Mesenchymal stem cell (in vitro differentiated cells and primary cell): ENCODE measurements at regions not wholly inside any gene's neighbourhood (a gene's known extent, or its start where the extent isn't known, plus 50 kb on each side); places are given as distances from the start of the nearest gene placed in this dataset.

ENCODE experiments used
- DNase-seq: peaks from one replicate; pipeline ENCODE4 v3.0.0-alpha.2; 2013
- H2AFZ ChIP-seq: one replicate; pipeline ENCODE4 v1.6.1; 2013; ENCODE audit warnings: low read depth, mild to moderate bottlenecking, control low read depth, inconsistent platforms, low read length, moderate library complexity
- H2AK5ac ChIP-seq: 2 replicates; pipeline ENCODE4 v1.6.1; 2013; ENCODE audit warnings: low read length, moderate library complexity, mild to moderate bottlenecking, inconsistent platforms; ENCODE audit not compliant: severe bottlenecking
- H2BK120ac ChIP-seq: one replicate; pipeline ENCODE4 v1.6.1; 2013; ENCODE audit warnings: low read depth, mild to moderate bottlenecking, inconsistent platforms, low read length, moderate library complexity
- H2BK12ac ChIP-seq, 2 experiments: one replicate each; pipeline ENCODE4 v1.6.1; 2013; ENCODE audit warnings: inconsistent platforms in 2 of 2, low read length in 2 of 2, mild to moderate bottlenecking in 2 of 2, moderate library complexity in 2 of 2, control low read depth in 1 of 2
- H2BK15ac ChIP-seq: one replicate; pipeline ENCODE4 v1.6.1; 2013; ENCODE audit warnings: mild to moderate bottlenecking, low read depth, inconsistent platforms; ENCODE audit not compliant: poor library complexity, severe bottlenecking
- H2BK5ac ChIP-seq: 2 replicates; pipeline ENCODE4 v1.6.1; 2013; ENCODE audit warnings: low read depth, mild to moderate bottlenecking, low read length, control low read depth, inconsistent platforms; ENCODE audit not compliant: poor library complexity, severe bottlenecking
- H3K14ac ChIP-seq, 2 experiments: one replicate each; pipeline ENCODE4 v1.6.1; 2013; ENCODE audit warnings: inconsistent platforms in 2 of 2, low read length in 2 of 2, control low read depth in 1 of 2, mild to moderate bottlenecking in 1 of 2, moderate library complexity in 1 of 2
- H3K18ac ChIP-seq, 2 experiments: one replicate each; pipeline ENCODE4 v1.6.1; 2013; ENCODE audit warnings: inconsistent platforms in 2 of 2, low read length in 2 of 2, control low read depth in 1 of 2, low read depth in 1 of 2, mild to moderate bottlenecking in 1 of 2
- H3K23ac ChIP-seq, 2 experiments: one replicate each; pipeline ENCODE4 v1.6.1; 2013; ENCODE audit warnings: inconsistent platforms in 2 of 2, low read length in 2 of 2, mild to moderate bottlenecking in 2 of 2, moderate library complexity in 2 of 2, control low read depth in 1 of 2
- H3K27ac ChIP-seq: 2 replicates; pipeline ENCODE4 v1.5.1; 2013; ENCODE audit warnings: mild to moderate bottlenecking, moderate library complexity, low read length, control low read depth, inconsistent platforms; ENCODE audit not compliant: poor library complexity, severe bottlenecking
- H3K27me3 ChIP-seq, 2 experiments: 2 replicates each; pipeline versions ENCODE4 v1.6.1 to v1.7.0; 2013; ENCODE audit warnings: low read length in 2 of 2, mild to moderate bottlenecking in 2 of 2, moderate library complexity in 2 of 2, control low read depth in 1 of 2, inconsistent platforms in 1 of 2; ENCODE audit not compliant: control insufficient read depth in 1 of 2, insufficient read depth in 1 of 2
- H3K36me3 ChIP-seq, 2 experiments: 2 replicates each; pipeline versions ENCODE4 v1.6.1 to v1.7.0; 2013; ENCODE audit warnings: low read length in 2 of 2, control low read depth in 1 of 2, inconsistent platforms in 1 of 2, low read depth in 1 of 2, mild to moderate bottlenecking in 1 of 2; ENCODE audit not compliant: insufficient read depth in 2 of 2, control insufficient read depth in 1 of 2
- H3K4ac ChIP-seq, 2 experiments: one replicate each; pipeline ENCODE4 v1.6.1; 2013; ENCODE audit warnings: inconsistent platforms in 2 of 2, low read length in 2 of 2, mild to moderate bottlenecking in 2 of 2, moderate library complexity in 2 of 2, control low read depth in 1 of 2, low read depth in 1 of 2
- H3K4me1 ChIP-seq: 2 replicates; pipeline ENCODE4 v1.6.1; 2013; ENCODE audit warnings: low read depth, low read length, control low read depth; ENCODE audit not compliant: control insufficient read depth, insufficient read depth
- H3K4me2 ChIP-seq: 2 replicates; pipeline ENCODE4 v1.6.1; 2013; ENCODE audit warnings: low read length, mild to moderate bottlenecking, inconsistent platforms; ENCODE audit not compliant: poor library complexity, severe bottlenecking
- H3K4me3 ChIP-seq, 2 experiments: 2 replicates each; pipeline versions ENCODE4 v1.5.1 to v1.7.0; 2013; ENCODE audit warnings: low read length in 2 of 2, mild to moderate bottlenecking in 2 of 2, control low read depth in 1 of 2, low read depth in 1 of 2; ENCODE audit not compliant: insufficient read depth in 1 of 2
- H3K79me1 ChIP-seq: replicated peaks from 2 replicates; pipeline ENCODE4 v1.6.1; 2013; ENCODE audit warnings: mild to moderate bottlenecking, control low read depth, low read length, inconsistent platforms; ENCODE audit not compliant: poor library complexity, severe bottlenecking
- H3K9ac ChIP-seq: 2 replicates; pipeline ENCODE4 v1.7.0; 2013; ENCODE audit warnings: mild to moderate bottlenecking, low read length, moderate library complexity
- H3K9me3 ChIP-seq: 2 replicates; pipeline ENCODE4 v1.7.0; 2013; ENCODE audit warnings: mild to moderate bottlenecking, low read length; ENCODE audit not compliant: control insufficient read depth
- H4K8ac ChIP-seq: one replicate; pipeline ENCODE4 v1.6.1; 2013; ENCODE audit warnings: inconsistent platforms, mild to moderate bottlenecking, low read length, moderate library complexity
- H4K91ac ChIP-seq: one replicate; pipeline ENCODE4 v1.6.1; 2013; ENCODE audit warnings: mild to moderate bottlenecking, low read length, inconsistent platforms
- WGBS: methylation state at CpG from one replicate; pipeline ENCODE4 v1.1.7; 2013; ENCODE audit warnings: mixed read lengths; 5-methylcytosine and 5-hydroxymethylcytosine counted together

- Histone ChIP-seq H3K9me3 (peaks cover 3% of the 10 kb centered on the region), H2BK120ac (no peak overlapping the region)
These were observed 396.9 kb upstream of the CADM1 start for GRCh38 chr11:115901069-115901468.

GRCh38 chr11:115900111-115900510 is 395.9 kb upstream of the CADM1 start:
- Histone ChIP-seq H2BK12ac (no peak overlapping the region), H3K9me3 (peaks cover 3% of the 10 kb centered on the region), H3K4me2 (no peak overlapping the region), H4K8ac (no peak overlapping the region), H4K91ac (no peak overlapping the region), H3K14ac (no peak overlapping the region), H2AFZ (no peak overlapping the region), H3K4me1 (no peaks in the 10 kb centered on the region), H3K27me3 (peaks cover 0 to 3% of the 10 kb centered on the region in 2 experiments), H3K4me3 (no peak overlapping the region), H3K9ac (no peak overlapping the region), H3K23ac (no peak overlapping the region), H3K79me1 (no peaks in the 10 kb centered on the region), H2BK15ac (no peak overlapping the region), H3K18ac (no peak overlapping the region), H3K27ac (no peak overlapping the region), H2AK5ac (no peak overlapping the region), H2BK120ac (no peak overlapping the region), H3K36me3 (no peaks in the 10 kb centered on the region), H3K4ac (no peak overlapping the region), H2BK5ac (no peak overlapping the region)
- WGBS, result 84% methylated on average over 9 of the region's 10 CpGs
- no peak for DNase-seq

More at GRCh38 chr11:115901069-115901468, 396.9 kb upstream of the CADM1 start:
- Histone ChIP-seq H3K27me3 (peaks cover 0 to 3% of the 10 kb centered on the region in 2 experiments), H3K9ac (no peak overlapping the region), H2BK15ac (no peak overlapping the region), H3K23ac (no peak overlapping the region), H3K4me2 (no peak overlapping the region), H3K27ac (no peak overlapping the region), H2AFZ (no peak overlapping the region), H4K91ac (no peak overlapping the region), H2BK12ac (no peak overlapping the region), H3K36me3 (no peaks in the 10 kb centered on the region), H3K4ac (no peak overlapping the region), H4K8ac (no peak overlapping the region), H2BK5ac (no peak overlapping the region), H3K79me1 (no peaks in the 10 kb centered on the region), H3K4me3 (no peak overlapping the region), H3K4me1 (no peaks in the 10 kb centered on the region), H2AK5ac (no peak overlapping the region), H3K18ac (no peak overlapping the region), H3K14ac (no peak overlapping the region)
- DNase-seq, result no peak

GRCh38 chr11:115897707-115898106 is 393.5 kb upstream of the CADM1 start:
- Histone ChIP-seq H3K4me2 (no peak overlapping the region), H2BK120ac (no peak overlapping the region), H3K4me3 (no peak overlapping the region), H3K4me1 (peaks cover 4% of the 10 kb centered on the region), H4K8ac (no peak overlapping the region), H3K9me3 (peaks cover 3% of the 10 kb centered on the region), H3K18ac (no peak overlapping the region), H3K27ac (no peak overlapping the region), H3K36me3 (no peaks in the 10 kb centered on the region), H2BK5ac (no peak overlapping the region), H2BK15ac (no peak overlapping the region), H3K9ac (no peak overlapping the region), H3K79me1 (no peaks in the 10 kb centered on the region), H2BK12ac (no peak overlapping the region), H3K14ac (no peak overlapping the region), H3K27me3 (peaks cover 0 to 3% of the 10 kb centered on the region in 2 experiments), H2AK5ac (no peak overlapping the region), H3K23ac (no peak overlapping the region), H2AFZ (no peak overlapping the region), H3K4ac (no peak overlapping the region), H4K91ac (no peak overlapping the region)
- WGBS, result 54% methylated on average over 3 of the region's 4 CpGs
- no peak for DNase-seq

- no peaks in the 10 kb centered on the region for H3K36me3 ChIP-seq
- no peak overlapping the region for H3K14ac ChIP-seq
- no peak overlapping the region for H3K27ac ChIP-seq
- no peak overlapping the region for H4K91ac ChIP-seq
- no peak overlapping the region for H2AK5ac ChIP-seq
- H2BK15ac ChIP-seq, result no peak overlapping the region
- no peak overlapping the region for H4K8ac ChIP-seq
- no peaks in the 10 kb centered on the region for H3K9me3 ChIP-seq
- no peak overlapping the region for H2AFZ ChIP-seq
- no peak overlapping the region for H2BK120ac ChIP-seq
- H3K9ac ChIP-seq, result no peak overlapping the region
- no peak overlapping the region for H2BK12ac ChIP-seq
- 83% methylated on average over 2 of the region's 2 CpGs for WGBS
- no peaks in the 10 kb centered on the region for H3K79me1 ChIP-seq
- peaks cover 8% of the 10 kb centered on the region for H3K4me1 ChIP-seq
- H3K18ac ChIP-seq, result no peak overlapping the region
- peaks cover 0 to 2% of the 10 kb centered on the region in 2 experiments for H3K27me3 ChIP-seq
- DNase-seq, result no peak
- H3K4me3 ChIP-seq, result no peak overlapping the region
- H2BK5ac ChIP-seq, result no peak overlapping the region
- H3K23ac ChIP-seq, result no peak overlapping the region
- H3K4me2 ChIP-seq, result no peak overlapping the region
- no peak overlapping the region for H3K4ac ChIP-seq
These were observed 391.9 kb upstream of the CADM1 start for GRCh38 chr11:115896084-115896483.
